HCT116 (cell line): ENCODE measurements at regions not wholly inside any gene's neighbourhood (a gene's known extent, or its start where the extent isn't known, plus 50 kb on each side); places are given as distances from the start of the nearest gene placed in this dataset.

Source experiments
- ATAC-seq: fragments of 200-7000 bp; cut with Tn5 transposase; 2 replicates; pipeline ENCODE4 v1.9.1; 2020; ENCODE audit warnings: mild to moderate bottlenecking, moderate library complexity
- BruUV-seq: library from RNA; stranded (reverse); fragments of 400-500 nt; replicated peaks from 2 replicates; lab custom pipeline; 2021; lab: Mats Ljungman, UMichigan
- CTCF ChIA-PET: fragments of 300-600 bp; sonication (Branson Sonifier 250); formaldehyde crosslinking; loops from one replicate; lab custom pipeline; 2021; ENCODE audit warnings: antibody characterized with exemption; lab: Charles Lee
- POLR2A ChIA-PET: fragments of 300-600, 350-600 bp; sonication (Branson Sonifier 250); formaldehyde crosslinking; loops from one replicate; lab custom pipeline; 2021; ENCODE audit warnings: antibody characterized with exemption; lab: Charles Lee
- RAD21 ChIA-PET, 2 experiments: fragments of 300-600 bp; sonication (Branson Sonifier 250); formaldehyde crosslinking; loops; one replicate each; lab custom pipeline; 2023; ENCODE audit warnings: low total read pairs in 2 of 2; ENCODE audit not compliant: uncharacterized antibody in 2 of 2, unreplicated experiment in 2 of 2, low non-redundant PET in 1 of 2; lab: Charles Lee
- DNase-seq: peaks from one replicate; pipeline ENCODE4 v3.0.0-alpha.2; 2010; ENCODE audit warnings: low read depth, low spot score
- H2AFZ ChIP-seq: fragments of 200-600 bp; shearing (Covaris generic), sonication (generic); 2 replicates; pipeline ENCODE4 v1.6.1; 2017; ENCODE audit warnings: low read depth, mixed run types, mixed read lengths, antibody characterized with exemption, low read length; ENCODE audit not compliant: poor library complexity, severe bottlenecking
- H3K27ac ChIP-seq: 2 replicates; pipeline ENCODE4 v1.5.1; 2012; ENCODE audit warnings: low read depth, low read length
- H3K27me3 ChIP-seq: fragments of 200-600 bp; sonication (generic); 2 replicates; pipeline ENCODE4 v1.6.1; 2016; ENCODE audit warnings: mixed run types, low read length, mixed read lengths; ENCODE audit not compliant: insufficient read depth
- H3K36me3 ChIP-seq, 2 experiments: fragments of 200-500 bp in 1 of 2; fragments of 200-600 bp in 1 of 2; sonication (Bioruptor generic) in 1 of 2; sonication (generic) in 1 of 2; 2 replicates each; pipeline versions ENCODE4 v1.5.1 to v1.6.1; 2014 to 2016; ENCODE audit warnings: low read length in 2 of 2, inconsistent platforms in 1 of 2, mixed read lengths in 1 of 2, mixed run types in 1 of 2; ENCODE audit not compliant: insufficient read depth in 2 of 2, control insufficient read depth in 1 of 2
- H3K4me1 ChIP-seq, 2 experiments: fragments of 200-600 bp in 1 of 2; sonication (generic) in 1 of 2; 2 replicates each; pipeline versions ENCODE4 v1.5.1 to v1.6.1; 2012 to 2017; ENCODE audit warnings: low read length in 2 of 2, inconsistent platforms in 1 of 2, mild to moderate bottlenecking in 1 of 2, mixed read lengths in 1 of 2, mixed run types in 1 of 2, moderate library complexity in 1 of 2; ENCODE audit not compliant: insufficient read depth in 2 of 2, control insufficient read depth in 1 of 2
- H3K4me2 ChIP-seq: fragments of 200-600 bp; sonication (generic); 2 replicates; pipeline ENCODE4 v1.6.1; 2017; ENCODE audit warnings: mixed run types, low read length, mixed read lengths
- H3K4me3 ChIP-seq, 2 experiments: fragments of 200-600 bp in 1 of 2; sonication (generic) in 1 of 2; replicated peaks in 1 of 2; 2 replicates each; pipeline ENCODE4 v1.5.1; 2011 to 2016; ENCODE audit warnings: low read length in 2 of 2, control low read depth in 1 of 2, low read depth in 1 of 2, mild to moderate bottlenecking in 1 of 2, mixed read lengths in 1 of 2, mixed run types in 1 of 2
- H3K79me2 ChIP-seq: fragments of 200-600 bp; sonication (generic); 2 replicates; pipeline ENCODE4 v1.6.1; 2017; ENCODE audit warnings: mild to moderate bottlenecking, mixed run types, low read length, moderate library complexity, mixed read lengths; ENCODE audit not compliant: insufficient read depth
- H3K9ac ChIP-seq: fragments of 200-600 bp; sonication (generic); 2 replicates; pipeline ENCODE4 v1.6.1; 2016; ENCODE audit warnings: low read length, mixed read lengths
- H3K9me2 ChIP-seq: fragments of 200-600 bp; sonication (generic), shearing (Covaris generic); 2 replicates; pipeline ENCODE4 v1.6.1; 2017; ENCODE audit warnings: mixed run types, mild to moderate bottlenecking, moderate library complexity; ENCODE audit not compliant: insufficient read depth
- H3K9me3 ChIP-seq, 2 experiments: fragments of 200-500 bp in 1 of 2; fragments of 200-600 bp in 1 of 2; sonication (Bioruptor generic) in 1 of 2; sonication (generic) in 1 of 2; 2 replicates each; pipeline ENCODE4 v1.6.1; 2014 to 2017; ENCODE audit warnings: low read length in 2 of 2, mixed read lengths in 2 of 2, inconsistent platforms in 1 of 2, low read depth in 1 of 2, mild to moderate bottlenecking in 1 of 2, mixed run types in 1 of 2, moderate library complexity in 1 of 2; ENCODE audit not compliant: control insufficient read depth in 1 of 2, insufficient read depth in 1 of 2
- H4K20me1 ChIP-seq: fragments of 200-600 bp; sonication (generic), shearing (Covaris generic); 2 replicates; pipeline ENCODE4 v1.6.1; 2017; ENCODE audit warnings: mixed run types, mild to moderate bottlenecking, moderate library complexity; ENCODE audit not compliant: insufficient read depth
- CBX3 ChIP-seq: IDR thresholded peaks from 2 replicates; pipeline ENCODE4 v1.6.1; 2012; ENCODE audit warnings: low read depth
- CEBPB ChIP-seq: IDR thresholded peaks from 2 replicates; pipeline ENCODE4 v1.6.1; 2012; ENCODE audit warnings: low read depth
- CTCF ChIP-seq, 3 experiments: fragments of 200-600 bp in 1 of 3; sonication (generic) in 1 of 3; IDR thresholded peaks in 2 of 3; conservative IDR thresholded peaks in 1 of 3; 2 replicates each; pipeline ENCODE4 v1.5.1; 2012 to 2017; ENCODE audit warnings: low read depth in 2 of 3, low read length in 2 of 3, antibody characterized with exemption in 1 of 3, borderline replicate concordance in 1 of 3, control low read depth in 1 of 3, mild to moderate bottlenecking in 1 of 3, mixed read lengths in 1 of 3, mixed run types in 1 of 3, moderate library complexity in 1 of 3; ENCODE audit not compliant: insufficient read depth in 1 of 3
- EGR1 ChIP-seq: IDR thresholded peaks from 2 replicates; pipeline ENCODE4 v1.6.1; 2012; ENCODE audit warnings: low read depth
- ELF1 ChIP-seq: IDR thresholded peaks from 2 replicates; pipeline ENCODE4 v1.6.1; 2012; ENCODE audit warnings: low read depth, borderline replicate concordance
- EZH2 ChIP-seq: fragments of 200-600 bp; sonication (generic); IDR thresholded peaks from 2 replicates; pipeline ENCODE4 v1.6.1; 2017; ENCODE audit warnings: antibody characterized with exemption, mixed run types
- EZH2phosphoT487 ChIP-seq: fragments of 200-600 bp; IDR thresholded peaks from 2 replicates; pipeline ENCODE4 v1.6.1; 2018; ENCODE audit warnings: antibody characterized with exemption, borderline replicate concordance
- FOSL1 ChIP-seq: IDR thresholded peaks from 2 replicates; pipeline ENCODE4 v1.6.1; 2012; ENCODE audit warnings: low read depth
- POLR2A ChIP-seq: IDR thresholded peaks from 2 replicates; pipeline ENCODE4 v1.7.0; 2011; ENCODE audit warnings: borderline replicate concordance; ENCODE audit not compliant: insufficient read depth, insufficient read length; ENCODE audit errors: extremely low read depth
- RAD21 ChIP-seq: IDR thresholded peaks from 2 replicates; pipeline ENCODE4 v1.6.1; 2012; ENCODE audit warnings: low read depth, mild to moderate bottlenecking
- REST ChIP-seq: IDR thresholded peaks from 2 replicates; pipeline ENCODE4 v1.6.1; 2012; ENCODE audit warnings: low read depth
- SIN3A ChIP-seq: IDR thresholded peaks from 2 replicates; pipeline ENCODE4 v1.6.1; 2012; ENCODE audit warnings: low read depth
- SP1 ChIP-seq: IDR thresholded peaks from 2 replicates; pipeline ENCODE4 v1.6.1; 2012; ENCODE audit warnings: low read depth
- SRF ChIP-seq: IDR thresholded peaks from 2 replicates; pipeline ENCODE4 v1.6.1; 2012; ENCODE audit warnings: low read depth
- TCF7L2 ChIP-seq: IDR thresholded peaks from 2 replicates; pipeline ENCODE4 v1.7.0; 2011; ENCODE audit warnings: borderline replicate concordance, inconsistent platforms; ENCODE audit not compliant: insufficient read depth, insufficient read length; ENCODE audit errors: extremely low read depth
- YY1 ChIP-seq: IDR thresholded peaks from 2 replicates; pipeline ENCODE4 v1.6.1; 2011; ENCODE audit warnings: low read length, low read depth, moderate library complexity, mild to moderate bottlenecking; ENCODE audit not compliant: insufficient replicate concordance; ENCODE audit errors: extremely low read depth
- ZBTB33 ChIP-seq: IDR thresholded peaks from 2 replicates; pipeline ENCODE4 v1.6.1; 2011; ENCODE audit warnings: mild to moderate bottlenecking, low read length, moderate library complexity; ENCODE audit not compliant: insufficient replicate concordance; ENCODE audit errors: extremely low read depth
- ZNF274 ChIP-seq: fragments of 200-500 bp; sonication (Bioruptor generic); IDR thresholded peaks from 2 replicates; pipeline ENCODE4 v1.6.1; 2014; ENCODE audit warnings: mild to moderate bottlenecking, low read depth, low read length, inconsistent platforms
- intact Hi-C: fragments of 100-400 bp; cut with micrococcal nuclease; formaldehyde crosslinking; loops from 2 replicates; pipeline ENCODE4 v1.10.0; 2022

GRCh38 chr1:187922255-187922654 lies 1093.5 kb downstream of the PLA2G4A start:
- no peaks in the 10 kb centered on the region for H3K36me3 ChIP-seq
- H3K4me2 ChIP-seq = no peak overlapping the region
- no peaks in the 10 kb centered on the region for H3K9me2 ChIP-seq
- no peaks in the 10 kb centered on the region for H3K27me3 ChIP-seq
- H3K9me3 ChIP-seq = no peaks in the 10 kb centered on the region
- H2AFZ ChIP-seq = no peak overlapping the region
- CTCF ChIA-PET = no interaction called here
- DNase-seq (no peak), ATAC-seq (no peak)
- no peak overlapping the region for H3K9ac ChIP-seq
- RAD21 ChIA-PET = no interaction called here
- intact Hi-C loops = no loop called here
- no peaks in the 10 kb centered on the region for H3K4me1 ChIP-seq
- no peak overlapping the region for H3K4me3 ChIP-seq
- no TSS peak for BruUV-seq
- no peaks in the 10 kb centered on the region for H3K79me2 ChIP-seq
- POLR2A ChIA-PET = no interaction called here
- no peak overlapping the region for H3K27ac ChIP-seq
- TF ChIP-seq ZBTB33 = no peak
- no peak for TF ChIP-seq YY1
- TF ChIP-seq CEBPB = no peak
- no peak for TF ChIP-seq ZNF274
- TF ChIP-seq CTCF (IDR thresholded peaks at IDR 0.05 in 2 of 3, conservative IDR thresholded peaks at IDR 0.05 in 1 of 3; ENCODE audit: borderline replicate concordance in 1 of 3, insufficient read depth in 1 of 3, low read depth in 2 of 3, low read length in 2 of 3) = no peak
- no peak for TF ChIP-seq EGR1
- no peak for TF ChIP-seq FOSL1
- no peak for TF ChIP-seq REST
- TF ChIP-seq SP1 = no peak
- TF ChIP-seq SRF = no peak
- no peak for TF ChIP-seq SIN3A
- TF ChIP-seq ELF1 = no peak
- no peak for TF ChIP-seq POLR2A
- TF ChIP-seq EZH2phosphoT487 = no peak
- no peak for TF ChIP-seq RAD21
- TF ChIP-seq CBX3 = no peak
- no peak for TF ChIP-seq EZH2
- TF ChIP-seq TCF7L2 = no peak
- H4K20me1 ChIP-seq = no peaks in the 10 kb centered on the region
